ENCODE measurements at regions not wholly inside any gene's neighbourhood (a gene's known extent, or its start where the extent isn't known, plus 50 kb on each side); places are given as distances from the start of the nearest gene placed in this dataset.

- TF ChIP-seq CTCF (IDR thresholded peaks at IDR 0.05) (no peak), POLR2A (IDR thresholded peaks at IDR 0.05) (no peak)
Measured at GRCh38 chr6:22366214-22366613, 69.4 kb upstream of the PRL start.

All from Peyer's patch (tissue), 4 donors.